GM03348 (cell line): ENCODE measurements at regions not wholly inside any gene's neighbourhood (a gene's known extent, or its start where the extent isn't known, plus 50 kb on each side); places are given as distances from the start of the nearest gene placed in this dataset.
"Not testable (repeated sequence)": the region's sequence is repeated elsewhere in the genome, so short reads cannot be mapped to it uniquely, and the experiment has no call there.

Experiments used
- DNase-seq: peaks from one replicate; pipeline ENCODE4 v3.0.0; 2012; ENCODE audit warnings: low spot score

DNA sequence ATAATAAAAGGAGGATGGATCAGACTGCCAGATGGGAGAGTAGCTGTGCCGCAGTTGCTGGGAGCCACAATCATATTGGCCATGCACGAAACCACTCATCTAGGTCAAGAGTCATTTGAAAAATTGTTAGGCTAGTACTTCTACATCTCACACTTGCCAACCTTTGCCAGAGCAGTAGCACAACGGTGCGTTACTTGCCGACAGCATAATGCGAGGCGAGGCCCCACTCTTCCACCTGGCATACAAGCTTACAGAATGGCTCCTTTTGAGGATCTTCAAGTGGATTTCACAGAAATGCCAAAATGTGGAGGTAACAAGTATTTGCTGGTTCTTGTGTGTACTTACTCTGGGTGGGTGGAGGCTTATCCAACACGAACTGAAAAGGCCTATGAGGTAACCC lies 268.3 kb upstream of the ATXN7L3B start:
- DNase-seq: not testable (repeated sequence)

DNA sequence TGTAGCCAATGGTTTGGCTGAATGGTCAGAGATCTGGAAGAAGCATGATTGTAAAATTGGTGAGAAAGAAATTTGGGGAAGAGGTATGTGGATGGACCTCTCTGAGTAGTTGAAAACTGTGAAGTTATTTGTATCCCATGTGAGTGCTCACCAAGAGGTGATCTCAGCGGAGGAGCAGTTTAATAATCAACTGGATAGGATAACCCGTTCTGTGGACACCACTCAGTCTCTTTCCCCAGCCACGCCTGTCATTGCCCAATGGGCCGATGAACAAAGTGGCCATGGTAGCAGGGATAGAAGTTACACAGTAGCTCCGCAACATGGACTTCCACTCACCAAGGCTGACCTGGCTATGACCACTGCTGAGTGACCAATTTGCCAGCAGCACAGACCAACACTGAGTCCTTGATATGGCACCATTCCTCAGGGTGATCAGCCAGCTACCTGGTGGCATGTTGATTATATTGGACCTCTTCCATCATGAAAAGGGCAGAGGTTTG lies 257.4 kb upstream of the ATXN7L3B start:
- DNase-seq: no peak

DNA sequence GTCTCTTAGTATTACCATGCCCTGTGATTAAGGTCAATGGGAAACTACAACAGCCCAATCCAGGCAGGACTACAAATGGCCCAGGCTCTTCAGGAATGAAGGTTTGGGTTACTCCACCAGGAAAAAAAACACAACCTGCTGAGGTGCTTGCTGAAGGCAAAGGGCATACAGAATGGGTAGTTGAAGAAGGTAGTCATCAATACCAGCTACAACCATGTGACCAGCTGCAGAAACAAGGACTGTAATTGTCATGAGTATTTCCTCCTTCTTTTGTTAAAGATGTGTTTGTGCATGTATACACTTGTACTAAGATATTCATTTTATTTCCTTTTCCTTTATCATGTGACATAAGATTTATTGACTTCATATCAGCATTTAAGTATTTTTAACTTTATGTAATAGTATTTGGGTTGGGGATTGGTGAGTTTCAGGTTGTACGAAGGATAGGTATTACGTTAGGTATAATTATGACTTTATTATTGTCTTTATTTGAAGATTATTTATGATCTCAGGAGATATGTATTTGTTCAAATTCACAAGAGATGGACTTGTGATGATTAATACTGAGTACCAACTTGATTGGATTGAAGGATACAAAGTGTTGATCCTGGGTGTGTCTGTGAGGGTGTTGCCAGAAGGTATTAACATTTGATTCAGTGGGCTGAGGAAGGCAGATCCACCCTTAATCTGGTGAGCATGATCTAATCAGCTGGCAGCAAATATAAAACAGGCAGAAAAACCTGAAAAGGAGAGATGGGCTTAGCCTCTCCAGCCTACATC lies 256.0 kb upstream of the ATXN7L3B start:
- DNase-seq: not testable (repeated sequence)

DNA sequence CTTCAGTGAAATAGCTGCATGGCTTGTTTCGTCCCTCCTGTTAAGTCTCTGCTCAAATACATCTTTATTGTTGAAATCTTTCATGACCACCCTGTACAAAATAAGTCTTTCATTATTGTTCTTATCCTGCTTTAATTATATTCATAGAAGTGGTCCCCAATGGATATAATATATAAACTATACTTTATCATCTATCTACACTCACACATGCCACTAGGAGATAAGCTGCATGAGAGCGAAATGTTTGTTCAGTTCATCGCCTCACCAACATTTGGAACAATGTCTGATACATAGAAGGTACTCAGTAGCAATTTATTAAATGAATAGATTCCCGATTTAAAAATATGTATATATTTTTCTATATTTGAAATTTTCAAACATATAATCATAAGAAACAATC lies 254.0 kb upstream of the ATXN7L3B start:
- no peak for DNase-seq

DNA sequence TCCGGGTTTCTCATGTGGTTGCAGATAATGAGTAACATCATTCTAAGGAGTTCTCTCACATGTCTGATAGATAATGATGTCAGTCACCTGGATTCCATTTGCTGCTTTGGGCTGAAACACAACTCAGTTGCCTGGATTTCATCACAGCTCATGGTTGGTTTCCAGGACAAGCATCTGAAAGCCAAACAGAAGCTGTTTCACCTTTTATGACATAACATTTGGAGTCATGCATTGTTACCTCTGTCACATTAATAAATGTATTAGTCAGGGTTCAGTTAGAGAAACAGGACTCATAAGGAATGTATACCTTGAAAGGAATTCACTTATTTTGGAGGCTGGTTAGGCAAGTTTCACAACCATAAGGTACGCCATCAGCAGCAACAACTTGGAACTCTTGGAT lies 251.9 kb upstream of the ATXN7L3B start:
- no peak for DNase-seq

DNA sequence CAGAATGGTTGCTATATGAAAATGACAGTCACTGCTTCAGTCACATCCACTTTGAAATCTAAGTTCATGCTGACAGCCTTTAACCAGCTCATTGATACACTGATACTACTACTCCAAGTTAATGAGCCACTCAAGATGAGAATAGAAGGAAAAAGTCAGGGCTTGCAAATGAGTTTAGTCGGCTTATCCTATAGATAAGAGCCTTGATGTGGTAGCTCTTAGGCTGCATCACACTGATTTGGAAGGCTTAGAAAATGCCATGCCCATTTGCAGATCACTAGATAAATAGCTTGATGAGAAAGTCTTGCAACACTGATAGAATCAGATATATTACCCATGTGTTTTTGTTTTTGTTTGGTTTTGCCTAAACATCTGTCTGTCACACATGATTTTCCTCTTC lies 251.4 kb upstream of the ATXN7L3B start:
- no peak for DNase-seq

DNA sequence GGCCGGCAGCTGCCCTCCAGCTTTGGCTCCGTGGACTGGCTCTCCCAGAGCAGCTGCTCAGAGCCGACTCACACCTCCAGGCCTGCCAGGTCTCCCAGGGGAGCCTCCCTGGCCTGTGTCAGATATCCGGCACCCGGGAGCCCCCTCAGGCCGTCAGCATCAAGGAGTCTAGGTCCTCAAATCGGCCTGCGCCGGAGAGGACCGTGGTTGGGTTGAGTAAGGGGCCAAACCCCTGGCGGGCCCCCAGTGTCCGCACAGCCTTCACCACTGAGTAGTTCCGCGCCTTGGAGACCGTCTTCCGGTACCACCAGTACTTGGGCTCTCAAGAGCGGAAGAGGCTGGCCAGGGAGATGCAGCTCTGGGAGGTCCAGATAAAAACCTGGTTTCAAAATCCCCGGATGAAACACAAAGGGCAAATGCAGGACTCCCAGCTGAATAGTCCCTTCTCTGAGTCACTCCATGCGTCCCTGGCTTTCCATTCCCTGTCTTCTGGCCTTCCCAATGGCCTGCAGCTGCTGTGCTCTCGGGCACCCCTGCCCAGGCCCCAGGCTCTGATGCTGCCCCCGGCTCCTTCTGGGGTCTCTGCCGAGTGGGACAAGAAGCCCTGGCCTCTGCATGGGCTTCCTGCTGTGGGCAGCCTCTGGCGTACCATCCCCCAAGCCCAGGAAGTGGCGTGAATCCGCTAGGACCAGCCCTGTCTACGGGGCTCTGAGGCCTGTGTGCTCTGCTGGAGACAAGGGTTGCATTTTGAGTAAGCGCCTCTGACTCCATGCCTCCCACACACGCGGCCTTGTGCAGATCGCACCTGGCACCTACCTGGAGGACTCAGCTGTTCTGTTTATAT lies 245.1 kb upstream of the ATXN7L3B start:
- no peak for DNase-seq

DNA sequence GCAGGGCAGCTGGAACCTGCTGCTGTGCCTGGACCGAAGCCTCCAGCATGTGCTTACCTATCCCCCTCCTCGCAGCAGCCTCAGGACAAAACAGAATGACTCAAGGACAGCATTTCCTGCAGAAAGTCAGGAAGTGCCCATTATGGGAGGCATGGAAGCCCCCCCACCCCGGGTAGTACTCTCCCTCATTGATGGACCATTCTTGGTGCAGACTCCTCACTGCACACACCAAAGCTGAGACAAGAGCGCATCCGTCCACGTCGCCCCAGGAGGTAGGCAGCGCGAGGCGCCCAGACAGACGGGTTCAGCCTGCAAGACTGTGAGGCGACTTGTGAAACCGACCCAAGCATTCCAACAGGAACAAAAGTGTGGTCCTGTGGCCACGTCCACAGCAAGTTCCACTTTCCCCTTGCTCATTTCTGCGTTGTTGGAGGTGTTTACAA lies 243.9 kb upstream of the ATXN7L3B start:
- no peak for DNase-seq

DNA sequence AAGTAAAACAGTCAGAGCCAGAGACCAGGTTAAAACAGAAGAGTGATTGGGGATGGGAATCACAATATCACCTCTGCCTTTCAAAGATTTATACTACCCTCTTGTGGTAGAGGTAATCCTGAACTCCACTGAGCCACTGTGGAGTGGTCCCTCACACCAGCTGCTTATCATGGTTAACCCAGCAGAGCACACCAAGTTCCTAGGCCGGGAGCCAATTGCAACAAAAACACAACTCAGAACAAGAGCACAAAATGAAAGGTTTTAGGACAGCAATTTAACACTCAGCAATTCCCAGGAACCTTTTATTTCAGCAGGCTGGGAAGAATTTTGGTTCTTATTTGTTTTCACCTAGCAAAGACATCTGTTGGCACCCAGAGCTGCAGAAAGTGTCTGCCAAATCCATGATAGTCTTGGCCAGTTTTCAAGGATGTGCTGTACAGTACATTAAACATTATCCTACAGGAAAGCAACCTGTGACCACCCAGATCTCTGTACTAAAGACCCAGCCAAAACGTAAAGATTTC lies 220.5 kb upstream of the ATXN7L3B start:
- no peak for DNase-seq

DNA sequence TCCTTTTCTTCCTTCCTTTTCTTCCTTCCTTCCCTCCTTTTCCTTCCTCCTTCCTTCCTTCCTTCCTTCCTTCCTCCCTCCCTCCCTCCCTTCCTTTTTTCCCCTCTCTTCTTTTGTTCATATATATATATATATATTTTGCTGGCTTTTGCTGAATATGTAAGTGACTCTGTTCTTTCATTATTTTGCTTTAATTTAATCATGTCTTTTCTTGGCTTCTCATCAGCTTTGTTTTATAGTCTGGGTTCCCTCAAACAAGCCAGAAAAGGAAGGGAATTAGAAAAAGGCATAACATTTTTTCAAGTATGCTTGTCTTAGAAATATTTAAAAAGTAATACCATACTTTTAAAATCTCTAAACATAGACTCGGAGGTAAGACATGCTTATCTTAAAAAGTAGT lies 219.9 kb upstream of the ATXN7L3B start:
- no peak for DNase-seq

DNA sequence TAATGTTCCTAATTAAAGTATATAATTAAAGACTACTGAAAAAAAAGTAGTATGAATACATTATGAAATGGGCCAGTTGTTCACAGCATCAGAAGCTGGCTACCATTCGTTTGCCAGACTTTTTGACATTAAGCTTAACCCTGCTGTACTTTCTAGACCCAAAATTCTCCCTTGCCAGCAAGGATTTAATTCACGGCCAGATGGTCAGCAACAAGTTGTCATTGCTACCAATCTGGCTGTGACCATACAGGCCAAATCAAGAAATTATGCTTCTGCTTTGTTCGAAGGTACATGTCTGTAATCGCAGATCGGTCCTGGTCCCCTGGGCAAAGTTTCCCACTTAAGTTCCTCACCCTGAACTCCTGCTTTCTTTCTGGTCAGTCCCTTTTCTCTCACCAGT lies 217.7 kb upstream of the ATXN7L3B start:
- no peak for DNase-seq

DNA sequence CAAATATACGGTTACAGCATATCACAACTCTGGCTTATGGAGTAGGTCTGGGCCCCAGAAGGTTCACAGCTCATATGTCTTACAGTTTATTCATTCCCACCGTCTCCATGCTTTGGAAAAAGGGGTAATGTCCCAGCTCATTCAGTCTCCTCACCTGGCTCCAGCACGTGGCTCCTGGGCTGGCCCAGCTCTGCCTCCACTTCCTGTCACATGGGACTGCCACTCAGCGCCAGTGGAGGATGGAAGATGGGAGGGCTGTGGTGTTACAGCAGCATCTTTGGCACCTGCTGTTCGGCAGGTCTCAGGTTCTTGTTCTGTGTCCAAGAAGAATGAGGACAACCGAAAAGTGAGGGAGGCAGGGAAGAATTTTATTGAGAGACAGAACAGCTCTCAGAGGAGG lies 216.3 kb upstream of the ATXN7L3B start:
- DNase-seq: no peak

DNA sequence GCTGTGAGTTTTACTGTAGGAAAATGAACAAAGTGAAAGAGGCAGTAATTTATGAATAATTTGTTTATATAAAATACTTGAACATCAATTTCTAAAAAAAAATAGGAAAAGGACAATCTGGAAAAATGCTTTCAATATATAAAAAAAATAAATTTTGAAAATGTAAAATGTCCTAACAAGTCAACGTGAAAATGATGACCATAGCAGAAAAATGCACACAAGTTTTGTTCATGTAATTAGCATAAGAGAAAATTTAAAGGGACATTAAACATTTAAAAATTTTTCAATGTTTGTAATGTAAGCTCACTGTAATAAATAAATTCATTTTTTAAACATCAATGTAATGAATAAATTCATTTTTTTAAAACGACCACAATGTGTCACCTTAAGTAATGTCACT lies 214.8 kb upstream of the ATXN7L3B start:
- DNase-seq: no peak

DNA sequence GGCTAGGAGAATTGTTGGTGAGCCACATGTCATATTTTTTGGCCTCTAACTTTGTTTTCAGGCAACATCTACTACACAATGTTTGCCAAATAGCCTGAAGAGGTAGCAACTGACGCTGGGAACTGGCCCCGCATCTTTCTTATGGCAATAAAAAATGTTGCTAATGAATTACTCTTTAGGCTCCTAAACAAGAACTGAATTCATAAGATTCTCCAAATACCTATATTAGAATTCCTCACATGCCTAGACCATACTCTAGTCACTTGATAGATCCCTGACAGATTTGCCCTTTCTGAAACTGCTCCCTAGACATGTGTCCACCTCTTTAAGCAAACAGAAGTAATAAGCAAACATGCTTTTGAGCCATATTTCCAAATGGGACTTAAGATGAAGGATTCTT lies 209.0 kb upstream of the ATXN7L3B start:
- DNase-seq: no peak

DNA sequence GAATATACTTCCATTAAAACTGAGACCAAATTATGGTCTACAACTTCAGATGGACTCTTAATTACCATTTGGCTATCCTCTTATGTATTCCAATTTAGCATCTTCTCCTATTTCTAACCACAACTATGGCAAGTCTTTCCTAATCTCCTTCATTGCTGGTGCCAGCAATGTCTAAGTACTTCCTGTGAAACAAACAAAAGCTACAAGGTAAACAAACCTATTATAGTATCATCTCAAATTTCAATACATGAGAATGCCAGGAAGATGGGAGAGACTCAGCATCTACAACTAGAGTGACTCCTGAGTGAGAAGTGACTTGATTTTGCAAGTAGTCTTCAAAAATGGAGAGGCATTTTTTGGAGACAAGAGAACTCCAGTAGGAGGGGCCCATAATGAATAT lies 202.9 kb upstream of the ATXN7L3B start:
- no peak for DNase-seq

DNA sequence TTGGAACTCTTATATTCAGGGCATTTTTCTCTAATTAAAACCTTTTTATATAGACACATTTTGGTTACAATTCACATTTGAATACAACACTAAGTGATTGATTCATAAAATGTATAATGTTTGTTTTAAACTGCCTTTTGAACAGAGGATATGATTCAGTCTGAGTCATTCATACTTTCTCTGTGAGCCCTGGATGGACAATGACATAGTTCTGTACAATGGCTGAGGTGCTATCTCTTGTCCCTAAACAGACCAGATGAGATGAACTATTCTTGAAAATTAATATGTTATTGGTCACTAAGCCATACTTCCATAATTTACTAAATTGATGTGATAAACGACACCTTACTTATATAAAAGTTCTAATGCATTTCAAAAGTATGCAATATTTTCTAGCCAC lies 199.7 kb upstream of the ATXN7L3B start:
- no peak for DNase-seq

DNA sequence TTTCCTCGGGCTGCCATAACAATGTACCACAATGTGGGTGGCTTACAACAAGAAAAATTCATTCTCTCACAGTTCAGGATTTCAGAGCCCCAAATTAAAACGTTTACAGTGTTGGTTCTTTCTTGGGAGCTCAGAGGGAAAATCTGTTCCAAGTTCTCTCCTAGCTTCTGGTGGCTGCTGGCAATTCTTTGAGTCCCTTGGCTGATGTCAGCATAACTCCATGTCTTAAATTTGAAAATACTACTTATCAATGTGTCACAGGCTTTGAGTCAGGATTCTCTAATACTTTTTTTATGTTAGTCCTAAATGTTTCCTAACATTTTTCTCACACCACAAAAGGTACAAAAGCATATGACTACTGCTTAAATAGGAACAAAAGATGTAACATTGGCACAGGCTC lies 198.4 kb upstream of the ATXN7L3B start:
- DNase-seq: no peak

DNA sequence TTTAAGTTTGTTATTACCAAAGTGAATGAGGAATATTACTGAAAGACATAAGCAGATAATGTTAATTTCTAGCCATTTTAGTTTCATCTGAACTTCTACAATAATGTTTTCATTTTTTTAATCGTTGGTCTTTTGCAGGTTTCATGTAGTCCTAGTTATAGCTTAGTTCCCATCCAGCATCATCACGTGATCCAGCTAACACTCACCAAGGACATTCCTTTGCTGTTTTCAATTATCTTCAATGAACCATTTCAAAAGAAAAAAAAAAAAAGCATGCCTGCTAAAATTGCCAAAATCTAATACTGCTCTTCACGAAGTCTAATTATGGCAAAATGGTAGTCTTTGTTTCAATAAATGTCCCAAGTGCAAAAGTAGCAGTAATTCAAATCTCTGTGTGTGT lies 187.7 kb upstream of the ATXN7L3B start:
- no peak for DNase-seq

DNA sequence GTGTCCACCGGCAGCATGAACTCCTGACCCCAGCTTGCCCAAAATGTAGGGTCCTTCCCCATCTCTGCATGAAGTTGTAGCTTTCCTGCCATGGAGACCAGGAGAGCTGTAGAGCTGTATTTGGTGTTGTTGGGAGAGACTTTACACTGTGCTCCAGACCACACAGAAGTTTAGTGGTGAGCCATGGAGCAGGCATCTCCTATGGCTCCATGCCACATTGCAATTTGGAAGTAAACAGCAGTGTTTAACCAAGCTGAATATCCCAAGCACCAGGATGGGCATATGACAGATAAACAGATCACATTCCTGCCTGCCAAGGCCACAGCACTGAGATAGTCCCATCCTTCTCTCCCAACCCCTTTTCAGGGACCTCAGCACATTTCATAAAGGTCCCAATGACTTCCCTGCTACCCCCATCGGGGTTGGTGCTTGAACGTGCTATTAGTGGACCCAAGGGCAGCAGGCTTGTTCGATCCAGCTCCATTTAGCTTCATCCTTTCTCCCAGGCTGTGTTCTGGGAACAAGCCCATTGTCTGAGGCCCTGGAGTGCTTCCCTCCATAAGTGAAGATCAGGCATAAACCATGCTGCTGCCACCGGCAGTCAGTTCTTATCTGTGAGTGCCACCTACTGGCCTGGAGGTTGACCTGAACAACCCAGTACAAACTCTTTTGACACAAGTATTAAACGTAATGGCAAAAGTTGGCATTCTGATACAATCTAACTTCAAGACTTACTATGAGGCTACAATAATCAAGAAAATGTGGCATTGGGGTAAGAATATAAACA lies 172.3 kb upstream of the ATXN7L3B start:
- no peak for DNase-seq

DNA sequence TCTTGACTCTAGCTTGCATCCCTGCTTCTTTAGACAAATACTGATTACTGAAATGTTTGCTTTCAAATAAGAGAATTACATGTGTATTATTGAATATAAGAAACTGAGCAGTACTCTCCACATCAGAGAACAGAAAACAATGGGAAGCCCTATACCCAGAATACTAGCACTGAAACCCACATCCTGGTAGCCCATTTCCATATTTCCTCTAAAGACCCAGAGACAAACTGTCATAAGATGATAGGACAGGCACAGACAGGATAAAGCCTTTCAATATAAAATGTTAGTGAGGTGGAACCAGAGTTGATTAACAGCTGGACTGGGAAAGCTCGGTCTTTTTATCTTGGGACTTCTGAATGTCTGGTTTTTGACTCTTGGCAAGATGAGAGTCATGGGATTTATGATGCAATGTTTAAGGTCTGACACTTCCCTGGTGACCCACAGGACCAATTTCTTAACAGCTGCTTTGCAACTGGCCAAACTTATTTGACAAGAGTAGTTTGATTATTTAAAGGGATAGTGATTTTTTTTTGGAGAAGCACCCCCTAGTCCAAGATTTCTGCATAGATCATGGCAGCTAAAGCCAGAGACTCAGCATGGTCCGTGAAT lies 166.9 kb upstream of the ATXN7L3B start:
- DNase-seq: no peak

DNA sequence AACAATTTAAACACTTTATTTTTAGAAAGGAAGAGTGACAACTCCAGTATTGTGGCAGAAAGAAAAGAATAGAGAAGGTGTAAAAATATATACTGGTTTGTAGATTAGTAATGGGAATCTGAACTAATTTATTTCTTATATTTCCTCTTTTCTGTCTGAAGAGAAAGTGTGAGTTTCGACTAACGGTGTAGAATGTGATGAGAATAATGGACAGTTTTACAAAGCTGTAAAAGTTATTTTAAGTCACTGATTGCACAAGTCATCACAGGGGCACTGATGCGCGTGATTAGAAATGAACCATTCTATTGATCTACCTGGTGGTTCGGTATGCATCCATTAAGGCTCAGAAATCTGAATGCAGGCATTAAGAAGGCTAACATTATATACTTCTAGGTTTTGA lies 158.5 kb upstream of the ATXN7L3B start:
- no peak for DNase-seq

DNA sequence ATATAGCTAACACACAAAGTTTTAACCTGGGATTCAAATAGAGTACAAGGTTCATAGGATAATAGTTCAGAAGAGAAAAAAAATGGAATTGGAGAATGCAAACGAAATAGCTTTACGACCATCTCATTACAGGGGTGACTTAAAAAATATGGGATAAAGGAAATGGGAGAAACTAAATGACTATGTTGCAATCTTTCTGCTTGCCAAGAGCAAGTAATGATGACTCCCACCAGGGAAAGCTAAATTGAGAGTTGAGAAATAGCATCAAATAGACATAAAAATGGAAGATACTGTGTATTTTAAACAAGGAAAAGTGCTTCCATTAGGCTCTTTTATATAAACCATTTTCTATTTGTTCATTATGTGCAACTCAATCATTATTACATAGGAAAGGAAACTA lies 155.7 kb upstream of the ATXN7L3B start:
- no peak for DNase-seq
